ENCODE measurements at regions not wholly inside any gene's neighbourhood (a gene's known extent, or its start where the extent isn't known, plus 50 kb on each side); places are given as distances from the start of the nearest gene placed in this dataset.
A peak's percentile ranks its signal among the peaks of the same experiment; 100 is the strongest.

DNA sequence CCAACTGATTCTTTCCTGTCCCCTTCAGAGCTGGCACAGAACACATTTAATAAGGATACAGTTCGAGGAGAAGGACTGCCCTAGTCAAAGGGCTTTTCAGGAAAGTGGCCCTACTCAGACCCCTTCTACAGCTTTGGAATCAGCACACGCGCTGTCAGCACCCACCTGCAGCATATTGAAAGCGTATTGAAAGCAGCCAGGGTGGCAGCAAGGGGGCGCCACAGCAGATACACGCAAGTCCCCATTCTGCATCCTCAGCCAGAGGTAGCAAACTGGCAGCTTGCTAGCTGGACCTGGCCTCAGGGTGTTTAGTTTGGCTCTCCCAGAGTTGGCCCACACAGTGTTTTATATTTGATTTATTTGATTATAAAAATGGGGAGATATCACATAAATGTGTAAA, 101.0 kb upstream of the NT5C1B start:
- no peak overlapping the region for H3K4me3 ChIP-seq (replicated peaks; ENCODE audit: low read depth, low read length)
- TF ChIP-seq, protein P1, sequence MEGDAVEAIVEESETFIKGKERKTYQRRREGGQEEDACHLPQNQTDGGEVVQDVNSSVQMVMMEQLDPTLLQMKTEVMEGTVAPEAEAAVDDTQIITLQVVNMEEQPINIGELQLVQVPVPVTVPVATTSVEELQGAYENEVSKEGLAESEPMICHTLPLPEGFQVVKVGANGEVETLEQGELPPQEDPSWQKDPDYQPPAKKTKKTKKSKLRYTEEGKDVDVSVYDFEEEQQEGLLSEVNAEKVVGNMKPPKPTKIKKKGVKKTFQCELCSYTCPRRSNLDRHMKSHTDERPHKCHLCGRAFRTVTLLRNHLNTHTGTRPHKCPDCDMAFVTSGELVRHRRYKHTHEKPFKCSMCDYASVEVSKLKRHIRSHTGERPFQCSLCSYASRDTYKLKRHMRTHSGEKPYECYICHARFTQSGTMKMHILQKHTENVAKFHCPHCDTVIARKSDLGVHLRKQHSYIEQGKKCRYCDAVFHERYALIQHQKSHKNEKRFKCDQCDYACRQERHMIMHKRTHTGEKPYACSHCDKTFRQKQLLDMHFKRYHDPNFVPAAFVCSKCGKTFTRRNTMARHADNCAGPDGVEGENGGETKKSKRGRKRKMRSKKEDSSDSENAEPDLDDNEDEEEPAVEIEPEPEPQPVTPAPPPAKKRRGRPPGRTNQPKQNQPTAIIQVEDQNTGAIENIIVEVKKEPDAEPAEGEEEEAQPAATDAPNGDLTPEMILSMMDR (IDR thresholded peaks at IDR 0.05; ENCODE audit: low read length, missing control alignments): peak; percentile 5
- DNase-seq (ENCODE audit: low read depth): no peak

- DNase-seq (ENCODE audit: low read depth): no peak
- TF ChIP-seq, protein P1 (IDR thresholded peaks at IDR 0.05; ENCODE audit: low read length, missing control alignments): no peak
- H3K4me3 ChIP-seq (replicated peaks; ENCODE audit: low read depth, low read length): no peak overlapping the region
Measured at GRCh38 chr2:18684206-18685038, 95.1 kb upstream of the NT5C1B start.

DNA sequence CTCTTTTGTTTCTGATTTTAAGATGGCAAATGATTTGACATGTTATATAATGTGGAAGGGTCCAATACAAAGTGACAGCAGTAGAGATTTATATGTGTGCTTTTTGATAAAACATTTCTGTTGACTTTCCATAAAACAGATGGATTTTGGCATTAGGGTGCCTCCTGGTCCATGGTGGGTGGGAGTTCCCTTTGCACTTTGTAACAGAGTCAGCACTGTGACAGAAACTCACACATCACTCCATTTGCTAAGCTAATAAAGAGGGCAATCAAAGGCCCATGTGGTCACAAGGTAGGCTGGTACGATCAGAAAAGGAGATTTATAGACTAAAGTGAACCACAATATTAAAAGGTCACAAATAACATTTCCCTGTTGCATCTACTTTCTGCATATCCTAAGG, 93.3 kb upstream of the NT5C1B start:
- no peak overlapping the region for H3K4me3 ChIP-seq (replicated peaks; ENCODE audit: low read depth, low read length)
- TF ChIP-seq, protein P1 (IDR thresholded peaks at IDR 0.05; ENCODE audit: low read length, missing control alignments): no peak
- no peak for DNase-seq (ENCODE audit: low read depth)

DNA sequence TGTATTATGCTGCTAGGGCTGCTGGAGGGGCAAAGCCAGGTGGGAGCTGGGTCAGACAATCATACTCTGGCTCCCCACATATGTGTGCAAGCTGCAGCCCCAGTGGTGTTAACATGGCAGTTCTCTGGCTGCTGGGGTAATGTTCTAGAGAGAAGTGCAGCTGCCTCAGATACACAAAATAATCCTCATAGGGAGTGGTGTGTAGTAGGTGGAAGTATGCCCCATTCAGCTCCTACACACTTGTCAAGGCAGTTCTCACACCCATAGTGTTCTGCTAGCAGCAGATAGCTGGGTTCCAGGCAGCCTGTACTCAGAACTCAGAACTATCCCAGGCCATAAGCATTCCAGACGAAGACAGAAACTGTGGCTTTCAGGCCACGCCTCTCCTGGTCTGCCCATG, 87.9 kb upstream of the NT5C1B start:
- no peak overlapping the region for H3K4me3 ChIP-seq (replicated peaks; ENCODE audit: low read depth, low read length)
- TF ChIP-seq, protein P1 (IDR thresholded peaks at IDR 0.05; ENCODE audit: low read length, missing control alignments): no peak
- no peak for DNase-seq (ENCODE audit: low read depth)

DNA sequence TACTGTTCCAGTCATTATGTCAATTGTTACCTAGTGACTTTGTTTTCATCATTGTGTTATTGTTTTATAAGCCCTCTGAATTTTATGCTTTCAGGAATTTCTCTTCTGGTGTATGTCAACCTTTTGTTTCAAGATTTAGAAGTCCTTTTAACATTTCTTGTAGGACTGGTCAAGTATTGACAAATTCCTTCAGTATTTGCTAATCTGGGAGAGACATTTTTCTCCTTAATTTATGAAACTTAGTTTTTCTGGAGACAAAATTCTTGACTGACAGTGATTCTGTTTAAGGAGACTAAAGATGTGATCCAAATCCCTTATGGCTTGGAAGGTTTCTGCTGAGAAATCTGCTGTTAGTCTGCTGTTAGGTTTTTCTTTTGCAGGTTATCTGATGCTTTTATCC, 84.9 kb upstream of the NT5C1B start:
- DNase-seq (ENCODE audit: low read depth): no peak
- no peak overlapping the region for H3K4me3 ChIP-seq (replicated peaks; ENCODE audit: low read depth, low read length)
- TF ChIP-seq, protein P1 (IDR thresholded peaks at IDR 0.05; ENCODE audit: low read length, missing control alignments): no peak

DNA sequence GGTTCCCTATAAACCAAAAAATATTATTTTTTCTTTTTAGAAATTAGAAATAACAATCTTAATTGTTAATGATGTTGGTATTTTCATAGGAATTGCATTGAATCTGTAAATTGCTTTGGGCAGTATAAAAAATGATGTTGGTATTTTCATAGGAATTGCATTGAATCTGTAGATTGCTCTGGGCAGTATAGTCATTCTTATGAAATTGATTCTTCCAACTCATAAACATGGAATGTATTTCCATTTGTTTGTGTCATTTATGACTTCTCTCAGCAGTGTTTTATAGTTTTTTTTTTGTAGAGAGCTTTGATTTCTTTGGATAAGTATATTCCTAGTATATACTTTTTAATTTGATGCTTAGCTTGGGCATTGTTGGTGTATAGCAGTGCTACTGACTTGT, 82.0 kb upstream of the NT5C1B start:
- TF ChIP-seq, protein P1 (IDR thresholded peaks at IDR 0.05; ENCODE audit: low read length, missing control alignments): no peak
- H3K4me3 ChIP-seq (replicated peaks; ENCODE audit: low read depth, low read length): no peak overlapping the region
- DNase-seq (ENCODE audit: low read depth): no peak

DNA sequence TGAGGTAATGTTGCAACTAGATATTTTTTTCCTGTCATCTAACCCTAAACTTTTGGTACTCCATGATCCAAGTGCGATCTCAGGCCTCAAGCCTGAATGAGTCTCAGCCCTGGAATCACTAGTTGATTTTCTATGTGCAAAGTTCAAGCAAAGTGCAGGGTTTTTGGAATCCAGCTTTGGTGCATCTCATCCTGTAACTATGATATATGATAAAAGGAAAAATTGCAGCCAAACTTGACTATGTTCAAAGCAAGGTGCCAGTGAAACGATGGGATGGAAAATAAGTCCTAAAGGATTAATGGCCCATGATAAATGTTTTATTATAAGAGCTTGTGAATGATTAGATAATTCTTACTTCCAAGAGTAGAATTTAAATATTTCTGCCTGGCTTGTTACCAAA, 78.9 kb upstream of the NT5C1B start:
- TF ChIP-seq, protein P1 (IDR thresholded peaks at IDR 0.05; ENCODE audit: low read length, missing control alignments): no peak
- H3K4me3 ChIP-seq (replicated peaks; ENCODE audit: low read depth, low read length): no peak overlapping the region
- DNase-seq (ENCODE audit: low read depth): no peak

Measured in fibroblast of pulmonary artery (primary cell).